T-helper 2 cell treated with Interferon-gamma antibody and Interleukin-4, amounts not matched to agents 5 μg/mL and 100 μg/mL, for 36 hours (primary cell): ENCODE measurements at regions not wholly inside any gene's neighbourhood (a gene's known extent, or its start where the extent isn't known, plus 50 kb on each side); places are given as distances from the start of the nearest gene placed in this dataset.

Source experiments
- DNase-seq: peaks from one replicate; pipeline ENCODE4 v3.0.0; 2021; ENCODE audit warnings: low spot score
- H3K27ac Mint-ChIP-seq: one replicate; pipeline ENCODE4 v1.8.0; 2021; ENCODE audit warnings: mild to moderate bottlenecking, mixed read lengths
- H3K27me3 Mint-ChIP-seq: one replicate; pipeline ENCODE4 v1.8.0; 2021; ENCODE audit warnings: low read depth, mixed read lengths
- H3K36me3 Mint-ChIP-seq: one replicate; pipeline ENCODE4 v1.8.0; 2021; ENCODE audit warnings: low read depth, mixed read lengths
- H3K4me1 Mint-ChIP-seq: one replicate; pipeline ENCODE4 v1.8.0; 2021; ENCODE audit warnings: low read depth, mixed read lengths
- H3K4me3 Mint-ChIP-seq: one replicate; pipeline ENCODE4 v1.8.0; 2022; ENCODE audit warnings: mild to moderate bottlenecking, moderate library complexity, mixed read lengths
- H3K9me3 Mint-ChIP-seq: one replicate; pipeline ENCODE4 v1.8.0; 2021; ENCODE audit warnings: mixed read lengths

DNA sequence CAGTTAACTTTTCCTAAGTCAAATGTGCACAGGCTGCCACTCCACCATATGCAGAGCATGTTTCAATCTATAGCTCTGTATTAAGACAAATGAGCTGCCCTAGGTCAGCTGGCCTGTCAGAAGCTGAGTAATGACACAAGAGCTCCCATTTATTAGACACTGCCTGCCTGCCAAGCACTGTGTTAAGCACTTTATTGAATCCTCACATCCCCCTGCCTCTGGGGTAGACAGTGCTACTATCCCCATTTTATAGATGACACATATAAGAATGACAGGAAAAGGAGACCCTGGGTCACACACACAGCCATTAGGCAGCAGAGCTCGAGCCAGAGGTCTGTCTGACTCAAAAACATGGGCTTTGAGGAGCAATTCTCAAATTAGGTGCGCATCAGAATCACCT, 179.8 kb upstream of the PDE1C start:
- H3K9me3 Mint-ChIP-seq, result no peaks in the 10 kb centered on the region
- H3K4me1 Mint-ChIP-seq, result peaks cover 9% of the 10 kb centered on the region
- DNase-seq, result no peak
- H3K27ac Mint-ChIP-seq, result peak overlapping the region; percentile 21
- H3K27me3 Mint-ChIP-seq, result peaks cover 6% of the 10 kb centered on the region
- H3K36me3 Mint-ChIP-seq, result no peaks in the 10 kb centered on the region
- no peak overlapping the region for H3K4me3 Mint-ChIP-seq

DNA sequence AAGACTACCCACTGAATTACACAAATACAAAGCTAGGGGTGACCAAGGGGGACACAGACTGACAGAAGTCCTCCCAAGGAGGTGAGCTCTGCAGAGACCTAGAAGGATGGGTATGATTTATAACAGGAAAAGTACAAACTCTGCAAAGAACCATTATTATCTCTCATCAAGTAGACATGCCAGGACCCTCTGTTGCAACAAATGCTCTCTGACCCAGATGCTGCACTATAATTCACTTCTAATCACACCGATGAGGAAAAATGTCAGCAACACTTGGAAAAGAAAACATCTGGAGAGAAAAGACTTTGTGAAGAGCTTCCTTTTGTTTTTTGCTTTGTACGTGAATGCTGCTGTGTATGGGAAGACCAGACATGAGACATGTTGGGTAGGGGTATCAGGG, 178.3 kb upstream of the PDE1C start:
- Mint-ChIP-seq H3K36me3 (no peaks in the 10 kb centered on the region), H3K27ac (no peak overlapping the region), H3K27me3 (peaks cover 6% of the 10 kb centered on the region), H3K4me3 (no peak overlapping the region), H3K9me3 (no peaks in the 10 kb centered on the region), H3K4me1 (peaks cover 9% of the 10 kb centered on the region)
- DNase-seq, result no peak

DNA sequence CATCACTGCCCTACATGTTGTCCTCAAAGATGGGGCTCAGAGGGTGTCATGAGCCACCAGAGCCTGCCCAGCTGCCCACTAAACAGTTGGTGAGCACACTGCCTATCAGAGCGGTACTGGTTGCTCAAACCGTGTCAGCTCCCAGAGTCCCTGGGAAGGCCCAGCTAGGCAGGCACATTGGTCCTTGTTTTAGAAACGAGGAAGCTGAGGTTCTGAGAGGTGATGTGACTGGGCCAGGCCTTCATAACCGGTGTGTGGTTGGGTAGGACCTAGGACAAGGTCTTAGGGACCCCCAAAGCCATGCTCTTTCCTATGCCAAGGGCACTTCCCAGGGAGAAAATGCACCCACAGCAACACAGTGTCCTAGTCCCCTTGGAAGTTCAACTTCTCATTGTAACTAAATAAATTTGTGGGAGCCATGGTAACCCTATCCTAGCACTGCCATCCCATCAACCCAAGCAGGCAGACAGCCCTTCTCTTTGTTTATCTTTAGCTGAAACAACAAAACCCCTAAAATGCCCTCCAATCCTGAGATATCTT, 174.7 kb upstream of the PDE1C start:
- H3K27me3 Mint-ChIP-seq, result peaks cover 6% of the 10 kb centered on the region
- H3K4me1 Mint-ChIP-seq, result no peaks in the 10 kb centered on the region
- no peak for DNase-seq
- H3K27ac Mint-ChIP-seq, result no peak overlapping the region
- H3K36me3 Mint-ChIP-seq, result no peaks in the 10 kb centered on the region
- H3K9me3 Mint-ChIP-seq, result no peaks in the 10 kb centered on the region
- H3K4me3 Mint-ChIP-seq, result no peak overlapping the region

DNA sequence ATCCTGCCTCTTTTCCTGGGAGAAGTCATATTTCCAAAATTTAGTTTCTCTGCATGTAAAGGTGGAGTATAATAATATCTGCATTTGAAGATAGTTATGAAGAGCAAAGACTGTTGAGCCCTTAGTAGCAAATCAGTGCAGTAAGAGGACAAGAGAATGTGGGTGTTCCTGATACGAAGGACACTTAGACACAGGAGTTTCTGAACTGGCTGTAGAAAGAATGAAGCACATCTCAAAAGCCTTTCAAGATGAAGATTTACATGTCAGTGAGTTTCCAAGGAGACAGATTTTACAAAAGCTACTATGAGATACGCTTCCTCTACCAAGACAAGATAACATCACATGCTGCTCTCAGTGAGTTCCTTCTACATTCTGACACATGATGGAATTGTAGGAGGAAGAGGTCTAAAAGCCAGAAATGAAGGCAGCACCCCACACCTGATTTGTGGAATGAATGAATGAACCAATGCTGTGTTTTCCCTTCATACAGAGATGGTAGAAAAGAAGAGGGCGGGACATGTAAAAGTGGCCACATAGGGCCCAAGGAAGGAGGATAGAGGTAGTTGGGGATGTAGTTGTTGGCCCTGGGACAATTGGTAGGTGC, 173.6 kb upstream of the PDE1C start:
- no peaks in the 10 kb centered on the region for H3K36me3 Mint-ChIP-seq
- no peak overlapping the region for H3K27ac Mint-ChIP-seq

DNA sequence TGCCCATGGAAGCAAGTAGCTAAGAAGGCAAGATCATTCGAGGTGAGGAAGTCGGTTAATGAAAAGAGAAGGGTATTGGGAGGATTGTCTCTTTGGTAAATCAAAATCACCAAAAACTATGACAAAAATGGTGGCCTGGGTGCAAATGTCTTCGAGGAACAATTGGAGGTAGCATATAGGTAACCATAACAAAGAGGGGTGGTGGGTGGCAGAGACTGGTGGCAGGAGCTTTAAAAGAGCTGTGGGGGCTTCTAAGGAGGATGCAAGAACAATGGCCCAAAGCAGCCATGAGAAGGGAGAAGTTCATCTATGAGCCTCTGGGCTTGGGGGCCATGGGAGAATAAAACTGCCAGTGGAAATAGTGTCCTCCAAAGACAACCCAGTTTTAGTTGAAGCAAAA, 172.2 kb upstream of the PDE1C start:
- H3K4me1 Mint-ChIP-seq, result no peaks in the 10 kb centered on the region
- H3K4me3 Mint-ChIP-seq, result no peak overlapping the region
- no peak overlapping the region for H3K27ac Mint-ChIP-seq
- no peaks in the 10 kb centered on the region for H3K9me3 Mint-ChIP-seq
- no peaks in the 10 kb centered on the region for H3K27me3 Mint-ChIP-seq
- H3K36me3 Mint-ChIP-seq, result no peaks in the 10 kb centered on the region
- no peak for DNase-seq

More for the DNA sequence above, 173.6 kb upstream of the PDE1C start:
- Mint-ChIP-seq H3K4me1 (no peaks in the 10 kb centered on the region), H3K4me3 (no peak overlapping the region), H3K27me3 (peaks cover 3% of the 10 kb centered on the region), H3K9me3 (no peaks in the 10 kb centered on the region)
- no peak for DNase-seq

DNA sequence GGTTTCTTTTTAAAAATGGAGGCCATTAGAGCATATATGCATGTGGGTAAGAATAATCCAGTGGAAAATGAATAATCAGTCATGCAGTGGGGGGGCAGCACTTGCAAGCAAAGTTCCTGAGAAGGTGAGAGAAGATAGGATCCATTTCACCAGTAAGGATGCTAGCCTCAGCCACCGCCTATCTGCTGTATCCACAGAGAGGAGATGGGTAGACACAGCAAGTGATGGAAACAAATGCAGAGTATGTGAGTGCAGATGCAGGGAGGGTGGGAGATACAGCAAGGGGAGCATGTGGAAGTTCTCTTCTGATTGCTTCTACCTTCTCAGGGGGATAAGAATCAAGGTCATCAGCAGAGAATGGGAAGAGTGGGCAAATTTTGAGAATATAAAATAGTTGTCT, 171.4 kb upstream of the PDE1C start:
- Mint-ChIP-seq H3K27ac (no peak overlapping the region), H3K27me3 (no peaks in the 10 kb centered on the region), H3K4me3 (no peak overlapping the region), H3K4me1 (no peaks in the 10 kb centered on the region), H3K9me3 (no peaks in the 10 kb centered on the region), H3K36me3 (no peaks in the 10 kb centered on the region)
- no peak for DNase-seq

DNA sequence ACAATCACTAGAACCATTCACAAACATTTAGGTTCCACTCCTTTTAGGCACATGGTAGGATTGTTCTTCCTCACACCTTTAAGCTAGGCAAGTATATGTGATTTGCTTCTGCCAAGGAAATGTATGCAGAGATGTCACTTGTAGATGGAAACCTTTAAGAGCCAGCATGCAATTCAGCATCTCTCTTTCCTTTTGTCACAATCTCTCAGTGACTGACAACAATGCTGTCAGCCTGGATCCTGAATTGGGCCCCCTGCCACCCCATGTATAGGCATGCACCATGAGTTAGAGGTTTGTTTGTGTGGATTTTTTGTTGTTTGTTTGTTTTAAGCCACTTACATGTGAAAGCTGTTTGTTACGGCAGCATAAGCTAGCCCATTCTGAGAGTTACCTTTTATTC, 169.6 kb upstream of the PDE1C start:
- H3K9me3 Mint-ChIP-seq, result peaks cover 9% of the 10 kb centered on the region
- H3K4me3 Mint-ChIP-seq, result no peak overlapping the region
- no peaks in the 10 kb centered on the region for H3K36me3 Mint-ChIP-seq
- no peaks in the 10 kb centered on the region for H3K4me1 Mint-ChIP-seq
- DNase-seq, result no peak
- H3K27ac Mint-ChIP-seq, result no peak overlapping the region
- no peaks in the 10 kb centered on the region for H3K27me3 Mint-ChIP-seq

DNA sequence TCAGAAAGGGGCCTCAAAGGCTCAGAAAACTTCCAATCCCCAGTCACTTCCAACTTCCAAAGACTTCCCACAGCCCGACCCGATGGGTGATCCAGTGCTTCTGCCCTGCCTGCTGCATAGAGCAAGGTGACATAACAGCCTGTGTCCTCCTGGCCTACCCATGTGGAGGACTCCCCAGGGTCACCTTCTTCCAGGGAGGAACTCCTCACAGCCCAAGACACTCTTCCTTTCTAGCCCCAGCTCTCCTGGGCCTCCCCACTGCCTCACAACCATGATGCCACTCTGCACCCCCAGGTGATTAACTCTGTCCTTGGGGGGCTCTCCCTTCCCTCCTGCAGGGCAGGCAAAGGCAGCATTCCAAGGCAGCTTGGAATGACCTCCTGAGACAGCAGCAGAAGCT, 158.4 kb upstream of the PDE1C start:
- no peaks in the 10 kb centered on the region for H3K27me3 Mint-ChIP-seq
- DNase-seq, result no peak
- H3K27ac Mint-ChIP-seq, result no peak overlapping the region
- no peaks in the 10 kb centered on the region for H3K4me1 Mint-ChIP-seq
- no peaks in the 10 kb centered on the region for H3K9me3 Mint-ChIP-seq
- H3K4me3 Mint-ChIP-seq, result no peak overlapping the region
- H3K36me3 Mint-ChIP-seq, result no peaks in the 10 kb centered on the region

DNA sequence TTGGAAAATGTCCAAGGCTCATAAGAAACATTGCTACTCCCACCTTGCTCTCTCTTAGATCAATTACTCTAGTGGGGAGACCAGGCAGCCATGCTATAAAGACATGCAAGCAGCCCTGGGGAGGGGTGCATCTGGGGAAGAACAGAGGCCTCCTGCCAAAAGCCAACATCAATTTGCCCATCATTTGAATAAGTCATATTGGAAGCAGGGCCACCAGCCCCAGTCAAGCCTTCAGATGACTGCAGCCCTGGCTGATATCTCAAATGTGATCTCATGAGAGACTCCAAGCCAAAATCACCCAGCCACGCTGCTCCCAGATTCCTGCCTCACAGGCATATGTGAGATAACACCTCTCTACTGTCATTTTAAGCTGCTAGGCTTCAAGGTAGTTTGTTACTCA, 157.5 kb upstream of the PDE1C start:
- H3K36me3 Mint-ChIP-seq, result no peaks in the 10 kb centered on the region
- H3K9me3 Mint-ChIP-seq, result no peaks in the 10 kb centered on the region
- no peak overlapping the region for H3K27ac Mint-ChIP-seq
- no peak for DNase-seq
- no peaks in the 10 kb centered on the region for H3K4me1 Mint-ChIP-seq
- no peak overlapping the region for H3K4me3 Mint-ChIP-seq
- no peaks in the 10 kb centered on the region for H3K27me3 Mint-ChIP-seq

DNA sequence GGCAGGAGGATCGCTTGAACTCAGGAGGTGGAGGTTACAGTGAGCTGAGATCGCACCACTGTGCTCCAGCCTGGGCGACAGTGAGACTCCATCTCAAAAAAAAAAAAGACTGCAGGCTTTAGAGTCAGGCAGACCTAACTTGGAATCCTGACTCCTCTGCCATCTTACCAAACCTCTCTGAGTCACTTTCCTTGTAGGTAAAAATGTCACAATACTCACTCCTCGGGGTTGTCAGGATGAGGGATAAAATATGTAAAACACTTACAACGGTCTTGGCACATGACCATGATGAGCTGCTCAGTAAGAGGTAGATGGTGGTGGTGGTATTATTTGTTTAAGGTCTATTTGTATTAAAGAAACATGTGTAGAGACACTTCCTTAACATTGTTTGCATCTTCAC, 154.1 kb upstream of the PDE1C start:
- H3K27ac Mint-ChIP-seq, result no peak overlapping the region
- H3K4me3 Mint-ChIP-seq, result no peak overlapping the region
- DNase-seq, result no peak
- peaks cover 1% of the 10 kb centered on the region for H3K4me1 Mint-ChIP-seq
- H3K36me3 Mint-ChIP-seq, result no peaks in the 10 kb centered on the region
- H3K27me3 Mint-ChIP-seq, result no peaks in the 10 kb centered on the region
- no peaks in the 10 kb centered on the region for H3K9me3 Mint-ChIP-seq

DNA sequence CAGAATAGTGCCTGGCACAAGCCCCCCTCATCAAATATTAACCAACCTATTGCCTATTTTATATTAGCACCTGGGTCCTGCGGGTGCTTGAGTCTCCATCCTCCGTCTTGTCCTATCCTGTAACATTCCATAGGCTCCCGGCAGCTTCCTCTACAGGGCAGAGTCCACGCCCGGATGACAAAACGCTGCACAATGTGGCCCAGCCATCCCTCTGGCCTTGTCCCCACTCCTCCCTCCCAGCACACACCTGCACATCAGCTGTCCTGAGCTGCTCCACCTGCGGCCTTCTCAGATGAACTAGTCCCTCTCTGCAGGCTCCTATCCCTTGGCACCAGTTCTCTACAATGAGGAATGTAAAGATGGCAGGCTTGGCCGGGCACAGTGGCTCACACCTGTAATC, 153.5 kb upstream of the PDE1C start:
- Mint-ChIP-seq H3K4me1 (peaks cover 1% of the 10 kb centered on the region), H3K4me3 (no peak overlapping the region), H3K9me3 (no peaks in the 10 kb centered on the region), H3K36me3 (no peaks in the 10 kb centered on the region), H3K27me3 (no peaks in the 10 kb centered on the region), H3K27ac (no peak overlapping the region)
- DNase-seq, result no peak

DNA sequence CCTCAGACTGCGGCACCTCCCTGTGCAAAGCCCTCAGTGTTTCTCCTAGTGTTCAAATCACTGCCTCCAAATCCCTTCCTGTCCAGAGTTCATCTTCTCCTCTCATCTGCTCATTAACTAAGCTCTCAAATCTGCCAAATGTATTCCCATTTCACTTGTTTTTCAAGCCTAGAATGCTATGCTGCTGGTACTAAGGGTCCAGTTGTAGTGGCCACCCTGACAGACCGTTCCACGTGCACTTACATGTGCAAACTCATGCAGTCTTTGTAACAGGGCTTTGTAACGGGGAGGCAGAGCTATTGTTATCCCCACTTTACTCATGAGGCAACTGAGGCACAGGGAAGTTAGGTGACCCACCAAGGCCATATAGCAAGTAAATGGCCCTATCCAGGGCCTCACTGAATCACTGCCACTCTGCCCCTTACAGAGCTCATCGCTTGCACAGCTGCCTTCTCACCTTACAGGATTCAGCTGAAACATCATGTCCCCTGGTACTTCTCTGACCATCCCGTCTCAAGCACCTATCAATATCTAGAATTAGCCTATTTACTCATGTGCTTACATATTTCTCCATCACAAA, 153.0 kb upstream of the PDE1C start:
- H3K36me3 Mint-ChIP-seq, result no peaks in the 10 kb centered on the region
- DNase-seq, result no peak
- H3K27ac Mint-ChIP-seq, result no peak overlapping the region
- H3K4me3 Mint-ChIP-seq, result no peak overlapping the region
- H3K4me1 Mint-ChIP-seq, result peaks cover 1% of the 10 kb centered on the region
- no peaks in the 10 kb centered on the region for H3K27me3 Mint-ChIP-seq
- no peaks in the 10 kb centered on the region for H3K9me3 Mint-ChIP-seq

DNA sequence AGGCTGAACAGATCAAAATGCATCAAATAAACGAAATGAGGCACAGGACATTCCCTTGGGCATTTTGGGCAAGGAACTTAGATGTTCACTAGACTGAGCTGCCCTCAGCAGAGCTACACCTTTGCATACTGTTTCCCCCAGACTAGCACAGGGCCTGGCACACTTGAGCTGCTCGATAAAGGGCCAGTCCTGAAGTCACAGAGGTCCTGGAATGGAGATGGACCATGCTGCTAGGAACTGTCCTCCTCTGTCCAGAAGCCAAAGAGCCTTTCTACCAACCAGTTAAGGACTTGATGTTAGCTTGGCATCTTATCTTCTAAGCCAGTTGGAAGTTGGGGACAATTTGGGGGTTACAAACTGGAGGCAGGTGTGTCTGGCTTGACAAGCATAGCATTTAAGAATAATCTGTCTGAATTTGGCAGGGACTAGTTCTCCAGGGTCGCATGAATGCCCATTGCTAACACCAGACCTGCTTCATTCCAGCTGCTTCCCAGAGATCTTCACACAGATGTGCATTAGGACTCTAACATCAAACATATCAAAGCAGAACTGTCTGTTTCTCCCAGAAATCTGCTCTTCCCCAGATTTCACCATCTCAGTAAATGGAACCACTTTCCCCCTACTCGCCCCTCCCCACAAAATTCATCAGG, 152.2 kb upstream of the PDE1C start:
- no peaks in the 10 kb centered on the region for H3K9me3 Mint-ChIP-seq
- peaks cover 1% of the 10 kb centered on the region for H3K4me1 Mint-ChIP-seq
- H3K27ac Mint-ChIP-seq, result no peak overlapping the region
- no peak overlapping the region for H3K4me3 Mint-ChIP-seq
- DNase-seq, result no peak
- H3K27me3 Mint-ChIP-seq, result no peaks in the 10 kb centered on the region
- H3K36me3 Mint-ChIP-seq, result no peaks in the 10 kb centered on the region

DNA sequence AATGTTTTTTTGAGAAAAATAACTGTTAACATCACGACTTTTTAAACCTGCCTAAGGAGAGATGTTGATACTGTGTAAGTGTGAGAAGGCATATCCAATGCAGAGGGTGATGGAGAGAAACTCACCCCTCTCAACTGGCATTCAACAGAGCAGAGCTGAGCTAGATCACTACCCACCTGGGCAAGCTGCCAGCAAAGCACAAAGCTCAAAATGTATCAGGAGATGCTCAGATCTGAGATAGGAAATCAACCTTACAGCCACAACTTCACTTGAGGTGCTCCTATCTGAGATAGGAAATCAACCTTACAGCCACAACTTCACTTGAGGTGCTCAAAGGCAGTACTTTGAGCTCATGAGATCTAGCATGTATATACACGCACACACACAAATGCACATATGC, 151.5 kb upstream of the PDE1C start:
- Mint-ChIP-seq H3K36me3 (no peaks in the 10 kb centered on the region), H3K27me3 (no peaks in the 10 kb centered on the region), H3K27ac (no peak overlapping the region), H3K9me3 (no peaks in the 10 kb centered on the region), H3K4me1 (peaks cover 1% of the 10 kb centered on the region), H3K4me3 (no peak overlapping the region)
- no peak for DNase-seq
